MM.1S (cell line): ENCODE measurements at regions not wholly inside any gene's neighbourhood (a gene's known extent, or its start where the extent isn't known, plus 50 kb on each side); places are given as distances from the start of the nearest gene placed in this dataset.

Source experiments
- DNase-seq: peaks from one replicate; pipeline ENCODE4 v3.0.0-alpha.2; 2015
- H2AFZ ChIP-seq: fragments of 300-600 bp; sonication (generic); 2 replicates; pipeline ENCODE4 v1.6.0; 2016; ENCODE audit warnings: antibody characterized with exemption, low read length
- H3F3A ChIP-seq: fragments of 300-600 bp; sonication (generic); 2 replicates; pipeline ENCODE4 v1.6.1; 2016; ENCODE audit warnings: mild to moderate bottlenecking, antibody characterized with exemption, low read length, moderate library complexity, mixed read lengths; ENCODE audit not compliant: insufficient read depth
- H3K27ac ChIP-seq: fragments of 300-600 bp; sonication (generic); 2 replicates; pipeline ENCODE4 v1.5.1; 2016; ENCODE audit warnings: mild to moderate bottlenecking, low read length
- H3K27me3 ChIP-seq: fragments of 300-600 bp; sonication (generic); replicated peaks from 2 replicates; pipeline ENCODE4 v1.6.0; 2016; ENCODE audit warnings: low read length; ENCODE audit not compliant: insufficient read depth
- H3K36me3 ChIP-seq: fragments of 300-600 bp; sonication (generic); replicated peaks from 2 replicates; pipeline ENCODE4 v1.6.1; 2016; ENCODE audit warnings: mild to moderate bottlenecking, low read length, mixed read lengths; ENCODE audit not compliant: insufficient read depth
- H3K4me1 ChIP-seq: fragments of 300-600 bp; sonication (generic); 2 replicates; pipeline ENCODE4 v1.6.1; 2016; ENCODE audit warnings: low read length, mixed read lengths
- H3K4me2 ChIP-seq: fragments of 300-600 bp; sonication (generic); 2 replicates; pipeline ENCODE4 v1.6.0; 2016; ENCODE audit warnings: low read depth, low read length
- H3K4me3 ChIP-seq: fragments of 300-600 bp; sonication (generic); 2 replicates; pipeline ENCODE4 v1.5.1; 2016; ENCODE audit warnings: low read length, mixed read lengths
- H3K79me2 ChIP-seq: fragments of 300-600 bp; sonication (generic); 2 replicates; pipeline ENCODE4 v1.6.1; 2016; ENCODE audit warnings: mixed run types, low read length, mixed read lengths
- H3K9ac ChIP-seq: fragments of 300-600 bp; sonication (generic); 2 replicates; pipeline ENCODE4 v1.6.1; 2016; ENCODE audit warnings: low read length, mixed read lengths
- H3K9me2 ChIP-seq: fragments of 300-600 bp; sonication (generic); replicated peaks from 2 replicates; pipeline ENCODE4 v1.6.1; 2016; ENCODE audit warnings: mild to moderate bottlenecking, low read length, mixed read lengths; ENCODE audit not compliant: insufficient read depth
- H3K9me3 ChIP-seq: fragments of 300-600 bp; sonication (generic); replicated peaks from 2 replicates; pipeline ENCODE4 v1.6.1; 2016; ENCODE audit warnings: mild to moderate bottlenecking, low read length, mixed read lengths; ENCODE audit not compliant: insufficient read depth
- H4K20me1 ChIP-seq: fragments of 300-600 bp; sonication (generic); 2 replicates; pipeline ENCODE4 v1.6.1; 2016; ENCODE audit warnings: mild to moderate bottlenecking, low read length, moderate library complexity, mixed read lengths; ENCODE audit not compliant: insufficient read depth
- CTCF ChIP-seq: fragments of 300-600 bp; sonication (generic); IDR thresholded peaks from 2 replicates; pipeline ENCODE4 v1.5.1; 2016; ENCODE audit warnings: antibody characterized with exemption, low read length, mixed read lengths
- EZH2 ChIP-seq: fragments of 300-600 bp; sonication (generic); optimal IDR thresholded peaks from 2 replicates; pipeline ENCODE3; 2017; ENCODE audit warnings: low read depth, mild to moderate bottlenecking, antibody characterized with exemption, low read length, mixed read lengths
- EZH2phosphoT487 ChIP-seq: fragments of 300-600 bp; sonication (generic); IDR thresholded peaks from 2 replicates; pipeline ENCODE4 v1.6.1; 2018; ENCODE audit warnings: antibody characterized with exemption, low read length

DNA sequence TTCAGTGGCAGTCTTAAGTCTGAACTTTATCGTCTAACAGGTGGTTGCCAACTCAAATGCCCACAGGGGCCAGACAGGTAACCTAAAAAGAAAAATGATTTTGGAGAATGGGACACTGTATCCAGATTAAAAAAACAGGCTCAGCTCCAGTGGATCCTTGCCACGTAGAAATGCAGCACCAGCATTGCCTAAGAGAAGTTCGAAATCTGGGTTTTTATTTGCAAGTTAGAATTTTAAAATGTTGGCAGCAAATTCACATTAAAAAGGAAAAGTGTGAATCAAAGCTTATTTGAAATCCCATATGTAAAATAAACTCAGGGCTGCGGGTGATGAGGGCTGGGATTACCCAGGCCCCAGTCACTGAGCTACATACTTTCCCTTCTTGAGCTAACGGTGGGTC is 408.5 kb upstream of the SUCLG2 start:
- DNase-seq: no peak
- H2AFZ ChIP-seq: no peak overlapping the region
- no peaks in the 10 kb centered on the region for H3K79me2 ChIP-seq
- no peaks in the 10 kb centered on the region for H3K9me2 ChIP-seq
- no peak overlapping the region for H3K9ac ChIP-seq
- no peaks in the 10 kb centered on the region for H3K36me3 ChIP-seq
- no peaks in the 10 kb centered on the region for H3F3A ChIP-seq
- no peak overlapping the region for H3K27ac ChIP-seq
- H3K9me3 ChIP-seq: no peaks in the 10 kb centered on the region
- TF ChIP-seq CTCF (no peak), EZH2 (no peak), EZH2phosphoT487 (no peak)
- no peak overlapping the region for H3K4me2 ChIP-seq
- H3K27me3 ChIP-seq: no peaks in the 10 kb centered on the region
- no peak overlapping the region for H3K4me3 ChIP-seq
- no peaks in the 10 kb centered on the region for H4K20me1 ChIP-seq
- H3K4me1 ChIP-seq: no peaks in the 10 kb centered on the region

GRCh38 chr3:68060910-68061309 is 406.5 kb upstream of the SUCLG2 start:
- H3K27me3 ChIP-seq: no peaks in the 10 kb centered on the region
- no peaks in the 10 kb centered on the region for H3K36me3 ChIP-seq
- H3K27ac ChIP-seq: no peak overlapping the region
- H4K20me1 ChIP-seq: no peaks in the 10 kb centered on the region
- H3F3A ChIP-seq: no peaks in the 10 kb centered on the region
- H3K79me2 ChIP-seq: no peaks in the 10 kb centered on the region
- no peak overlapping the region for H2AFZ ChIP-seq
- TF ChIP-seq CTCF: no peak
- no peak for TF ChIP-seq EZH2
- no peak for TF ChIP-seq EZH2phosphoT487
- H3K4me2 ChIP-seq: no peak overlapping the region
- no peak for DNase-seq
- H3K9me3 ChIP-seq: no peaks in the 10 kb centered on the region
- no peaks in the 10 kb centered on the region for H3K9me2 ChIP-seq
- H3K4me3 ChIP-seq: no peak overlapping the region
- H3K4me1 ChIP-seq: no peaks in the 10 kb centered on the region
- no peak overlapping the region for H3K9ac ChIP-seq

- Histone ChIP-seq H3K4me3 (no peak overlapping the region), H3K27me3 (no peaks in the 10 kb centered on the region), H4K20me1 (no peaks in the 10 kb centered on the region), H3K4me1 (no peaks in the 10 kb centered on the region), H3K4me2 (no peak overlapping the region), H3K27ac (no peak overlapping the region), H3K36me3 (no peaks in the 10 kb centered on the region), H3K9me3 (no peaks in the 10 kb centered on the region), H3F3A (no peaks in the 10 kb centered on the region), H3K79me2 (no peaks in the 10 kb centered on the region), H2AFZ (no peak overlapping the region), H3K9me2 (no peaks in the 10 kb centered on the region), H3K9ac (no peak overlapping the region)
- DNase-seq: no peak
- TF ChIP-seq EZH2 (no peak), CTCF (no peak), EZH2phosphoT487 (no peak)
These were observed 405.8 kb upstream of the SUCLG2 start for GRCh38 chr3:68060191-68060590.
